HG02759 (cell line): ENCODE measurements at regions not wholly inside any gene's neighbourhood (a gene's known extent, or its start where the extent isn't known, plus 50 kb on each side); places are given as distances from the start of the nearest gene placed in this dataset.
"Not testable (repeated sequence)": the region's sequence is repeated elsewhere in the genome, so short reads cannot be mapped to it uniquely, and the experiment has no call there.

Source experiments
- ATAC-seq: cut with Tn5 transposase; IDR thresholded peaks from one replicate; pipeline ENCODE4 v1.9.1; 2021; ENCODE audit warnings: mild to moderate bottlenecking, moderate library complexity; ENCODE audit not compliant: unreplicated experiment

- no peak for ATAC-seq
These were observed 93.1 kb downstream of the OLIG3 start for GRCh38 chr6:137401088-137401487.

- ATAC-seq: no peak
These were observed 94.2 kb downstream of the OLIG3 start for GRCh38 chr6:137399881-137400443.

DNA sequence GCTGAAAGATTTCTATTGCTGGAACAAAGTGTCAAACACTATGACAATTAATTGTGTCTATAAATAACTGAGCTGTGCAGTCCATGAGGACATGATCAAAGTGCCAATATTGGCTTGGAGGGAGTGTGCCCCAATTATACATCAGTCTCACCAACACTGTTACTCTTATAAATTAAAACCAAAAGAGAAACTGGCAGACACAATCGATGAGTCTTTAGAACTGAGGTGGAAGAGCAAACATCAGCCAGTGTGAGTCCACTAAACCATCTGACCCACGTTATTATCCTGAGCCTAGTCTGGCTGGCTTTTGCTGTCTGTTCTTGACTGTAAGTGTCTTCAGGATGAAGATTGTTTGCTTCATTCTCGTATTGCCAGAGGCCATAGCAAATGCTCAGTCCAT lies 98.9 kb downstream of the OLIG3 start:
- no peak for ATAC-seq

- no peak for ATAC-seq
These were observed 103.0 kb downstream of the OLIG3 start for GRCh38 chr6:137391061-137391814.

DNA sequence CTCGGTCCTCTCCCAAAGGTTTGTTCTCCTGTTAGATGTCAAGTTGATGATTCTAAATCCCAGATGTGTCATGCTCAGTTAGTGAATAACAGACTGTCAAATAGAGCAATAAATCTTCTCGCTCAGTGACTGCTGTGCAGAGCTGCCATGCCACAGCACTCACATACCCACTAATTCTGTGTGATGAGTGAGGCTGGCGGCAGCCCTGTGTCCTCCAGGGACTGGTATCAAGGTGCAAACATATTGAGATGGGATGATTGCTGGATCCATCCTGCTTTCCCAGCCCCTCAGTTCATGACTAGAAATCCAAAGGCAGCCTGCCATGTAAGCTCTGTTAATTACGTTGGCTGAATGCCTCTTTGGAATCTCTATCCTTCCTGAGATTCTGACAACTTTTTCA lies 103.9 kb downstream of the OLIG3 start:
- no peak for ATAC-seq

- peak; percentile 78 for ATAC-seq
These were observed 105.0 kb downstream of the OLIG3 start for GRCh38 chr6:137389150-137389704.

DNA sequence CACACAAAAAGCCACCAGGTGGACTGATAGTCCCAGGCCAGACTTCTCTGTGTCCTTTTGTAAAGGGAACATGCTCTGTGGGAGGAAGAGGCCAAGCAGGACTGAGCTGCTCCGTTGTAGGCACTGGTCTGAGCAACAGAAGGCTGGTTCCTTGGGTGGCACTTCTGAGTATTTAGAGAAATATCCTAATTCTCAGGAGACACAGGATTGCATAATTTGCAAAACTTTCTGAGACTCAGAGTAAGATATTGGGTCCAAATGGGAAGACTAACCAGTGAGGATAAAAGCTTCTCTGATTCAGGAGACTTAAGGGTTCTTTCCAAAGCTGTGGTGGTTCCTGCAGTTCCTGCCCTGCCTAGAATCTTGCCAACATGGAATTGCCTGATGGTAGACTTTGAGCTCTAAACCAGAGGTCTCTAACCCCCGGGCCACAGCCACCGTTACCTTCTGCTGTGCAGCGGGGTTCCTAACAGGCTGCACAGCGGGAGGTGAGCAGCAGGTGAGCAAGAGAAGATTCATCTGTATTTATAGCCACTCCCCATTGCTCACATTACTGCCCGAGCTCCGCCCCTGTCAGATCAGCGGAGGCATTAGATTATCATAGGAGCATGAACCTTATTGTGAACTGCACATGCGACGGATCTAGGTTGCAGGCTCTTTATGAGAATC lies 107.0 kb downstream of the OLIG3 start:
- ATAC-seq: no peak

- ATAC-seq: not testable (repeated sequence)
These were observed 110.9 kb downstream of the OLIG3 start for GRCh38 chr6:137383287-137383686.

DNA sequence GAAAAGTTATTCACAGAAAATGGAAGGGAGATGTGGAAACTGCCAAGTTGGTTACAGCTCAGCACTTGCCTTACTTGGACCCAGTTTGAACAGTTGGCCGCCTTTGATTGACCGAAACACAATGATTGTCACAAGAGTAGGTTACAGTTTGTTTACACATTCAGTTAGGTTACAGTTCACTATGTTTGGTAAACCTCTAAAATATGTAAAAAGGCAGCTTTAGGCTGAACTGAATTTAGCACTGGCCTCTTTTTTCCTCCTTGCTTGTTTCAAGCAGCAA lies 116.2 kb downstream of the OLIG3 start:
- ATAC-seq: no peak

GRCh38 chr6:137373296-137373695 lies 120.9 kb downstream of the OLIG3 start:
- ATAC-seq: no peak

- no peak for ATAC-seq
These were observed 121.7 kb downstream of the OLIG3 start for GRCh38 chr6:137372532-137372931.

DNA sequence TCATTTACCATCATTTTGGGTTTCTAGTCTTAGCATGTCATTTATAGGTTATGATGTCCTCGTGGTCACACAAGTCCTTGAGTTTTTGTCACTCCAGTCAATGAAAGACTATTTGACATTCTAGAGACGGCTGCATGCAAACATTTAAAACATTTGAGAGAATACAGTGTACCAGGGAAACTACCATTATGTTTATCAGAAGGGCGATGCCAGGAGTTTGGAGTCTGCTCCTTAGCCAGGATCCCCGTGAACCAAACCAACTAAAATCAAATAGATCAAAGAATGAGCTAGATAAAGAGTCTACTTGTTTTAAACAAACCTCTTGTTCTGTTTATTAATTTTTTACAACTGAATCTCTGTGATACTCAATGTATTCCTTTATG lies 122.6 kb downstream of the OLIG3 start:
- ATAC-seq: no peak

GRCh38 chr6:137370871-137371633 lies 123.1 kb downstream of the OLIG3 start:
- no peak for ATAC-seq

DNA sequence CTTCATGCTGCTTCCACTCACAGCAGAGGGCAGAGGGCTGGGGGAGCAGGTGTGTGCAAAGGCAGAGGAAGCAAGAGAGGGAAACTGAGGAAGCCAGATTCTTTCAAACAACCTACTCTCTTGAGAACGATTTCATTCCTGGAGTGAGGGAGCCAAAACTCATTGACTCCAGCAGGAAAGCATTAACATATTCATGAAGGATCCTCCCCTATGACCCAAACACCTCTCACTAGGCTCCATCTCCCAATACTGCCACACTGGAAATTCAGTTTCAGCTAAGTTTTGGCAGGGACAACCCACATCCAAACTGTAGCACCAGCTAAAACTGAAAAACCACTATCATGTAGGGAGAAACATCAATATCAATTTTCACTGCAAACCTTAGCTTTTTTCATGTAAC lies 125.1 kb downstream of the OLIG3 start:
- no peak for ATAC-seq

DNA sequence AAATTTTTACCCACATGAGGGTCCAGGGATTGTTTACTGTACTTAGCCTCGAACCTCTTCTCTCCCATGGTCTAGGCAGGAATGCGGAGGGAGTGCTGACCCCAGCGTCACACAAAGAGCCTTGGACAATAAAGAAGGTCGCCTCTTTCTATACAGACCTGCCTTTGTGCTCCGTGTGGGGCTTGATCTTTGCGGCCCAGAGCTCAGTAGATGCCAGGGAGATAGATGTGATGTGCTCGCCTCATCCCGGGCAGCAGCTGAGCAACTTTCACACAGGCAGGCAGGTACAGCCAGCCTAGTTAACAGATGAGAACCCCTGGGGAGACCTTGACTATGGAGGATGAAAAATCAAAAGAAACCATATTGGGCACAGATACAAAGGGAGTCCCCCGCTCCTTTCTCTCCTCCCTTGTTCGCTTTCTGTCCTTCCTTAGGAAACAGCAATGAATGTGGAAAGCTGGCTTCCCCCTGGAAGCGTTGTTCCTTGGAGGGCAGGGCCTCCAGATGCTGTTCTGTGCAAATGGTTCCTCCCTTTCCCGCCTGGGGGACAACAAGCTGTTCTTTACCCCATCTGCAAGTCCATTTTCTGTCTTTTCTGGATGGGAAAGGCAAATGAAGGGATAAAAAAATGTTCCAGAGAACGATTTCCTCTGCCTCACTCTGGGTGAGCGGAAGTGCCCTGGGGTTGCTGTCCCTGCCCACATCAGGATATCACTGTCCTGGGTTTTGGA lies 128.3 kb downstream of the OLIG3 start:
- ATAC-seq: no peak

DNA sequence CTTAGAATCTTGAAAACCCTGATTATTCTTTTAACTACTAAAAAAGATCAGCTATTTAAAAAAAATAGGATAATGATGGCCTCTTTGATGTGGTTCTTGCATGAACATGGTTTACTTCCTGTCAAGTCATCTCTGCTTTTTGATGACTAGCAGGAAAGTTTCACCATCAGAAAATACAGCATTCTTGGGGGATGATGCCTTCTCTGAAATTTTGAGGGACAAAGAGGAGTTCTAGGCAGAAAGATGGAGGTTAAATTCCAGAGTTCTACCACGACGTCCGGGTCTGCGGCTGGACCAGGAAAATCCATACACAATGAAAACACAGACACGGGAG lies 130.4 kb downstream of the OLIG3 start:
- no peak for ATAC-seq

- no peak for ATAC-seq
These were observed 131.1 kb downstream of the OLIG3 start for GRCh38 chr6:137362878-137363804.

GRCh38 chr6:137361701-137362100 lies 132.5 kb downstream of the OLIG3 start:
- no peak for ATAC-seq

DNA sequence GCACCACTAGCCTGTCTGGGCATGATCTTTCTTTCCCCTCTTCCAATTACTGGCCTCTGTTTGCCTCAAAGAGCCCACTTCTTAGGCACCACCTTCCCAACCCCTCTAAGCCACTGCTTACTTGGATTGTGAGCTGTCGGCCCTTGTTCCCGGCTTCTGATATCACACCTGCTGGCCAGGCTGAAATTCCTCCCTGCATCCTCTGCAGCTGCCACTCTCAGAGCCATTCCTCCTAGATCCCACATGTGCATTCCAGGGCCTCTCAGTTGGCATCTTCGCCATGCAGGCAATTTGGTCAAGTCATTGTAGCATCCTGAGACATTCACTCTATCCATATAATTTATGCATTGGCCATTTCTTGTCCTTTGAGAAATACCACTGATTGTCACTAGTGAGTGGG lies 135.9 kb downstream of the OLIG3 start:
- no peak for ATAC-seq

GRCh38 chr6:137357948-137358266 lies 136.3 kb downstream of the OLIG3 start:
- ATAC-seq: no peak
